SK-MEL-5 (cell line): ENCODE measurements at regions not wholly inside any gene's neighbourhood (a gene's known extent, or its start where the extent isn't known, plus 50 kb on each side); places are given as distances from the start of the nearest gene placed in this dataset.
"Not testable (repeated sequence)": the region's sequence is repeated elsewhere in the genome, so short reads cannot be mapped to it uniquely, and the experiment has no call there.

Source experiments
- DNase-seq: peaks from one replicate; pipeline ENCODE4 v3.0.0-alpha.2; 2016; ENCODE audit warnings: low read depth, low spot score
- in situ Hi-C: cut with HindIII; loops from 2 replicates; pipeline ENCODE4 v1.10.0; 2016; ENCODE audit warnings: low sequenced_read_pairs, high pct_unique_total_duplicates, low pct_unique_long_range_greater_than_20kb
- small RNA-seq, 2 experiments: library from RNA; depleted of rRNA; stranded (forward); fragments of <200 nt; gene quantifications; one replicate each; pipeline ENCODE3, GENCODE V24; 2014

GRCh38 chr6:79361074-79361473 lies 126.6 kb upstream of the HMGN3 start:
- in situ Hi-C loops: not testable (repeated sequence)

GRCh38 chr6:79353226-79353625 lies 118.7 kb upstream of the HMGN3 start:
- in situ Hi-C loops: no loop called here
- no peak for DNase-seq

More at GRCh38 chr6:79361074-79361473, 126.6 kb upstream of the HMGN3 start:
- DNase-seq: not testable (repeated sequence)

GRCh38 chr6:79338493-79338892 lies 104.0 kb upstream of the HMGN3 start:
- in situ Hi-C loops: no loop called here
- no peak for DNase-seq

GRCh38 chr6:79335133-79335674 lies 100.7 kb upstream of the HMGN3 start:
- in situ Hi-C loops: no loop called here

GRCh38 chr6:79334674-79335073 lies 100.2 kb upstream of the HMGN3 start:
- in situ Hi-C loops: no loop called here
- no peak for DNase-seq

More at GRCh38 chr6:79335133-79335674, 100.7 kb upstream of the HMGN3 start:
- no peak for DNase-seq

GRCh38 chr6:79330704-79331103 lies 96.2 kb upstream of the HMGN3 start:
- in situ Hi-C loops: no loop called here
- DNase-seq: no peak

- in situ Hi-C loops: no loop called here
- no peak for DNase-seq
These were observed 78.8 kb upstream of the HMGN3 start for GRCh38 chr6:79313254-79313653.

GRCh38 chr6:79307321-79308036 lies 73.0 kb upstream of the HMGN3 start:
- in situ Hi-C loops: no loop called here

GRCh38 chr6:79305020-79305419 lies 70.5 kb upstream of the HMGN3 start:
- no peak for DNase-seq
- in situ Hi-C loops: no loop called here

More at GRCh38 chr6:79307321-79308036, 73.0 kb upstream of the HMGN3 start:
- no peak for DNase-seq

- in situ Hi-C loops: no loop called here
These were observed 67.9 kb upstream of the HMGN3 start for GRCh38 chr6:79302341-79302740.

GRCh38 chr6:79301290-79301689 lies 66.8 kb upstream of the HMGN3 start:
- in situ Hi-C loops: no loop called here
- no peak for DNase-seq

More at GRCh38 chr6:79302341-79302740, 67.9 kb upstream of the HMGN3 start:
- DNase-seq: no peak

- in situ Hi-C loops: no loop called here
- no peak for DNase-seq
These were observed 61.7 kb upstream of the HMGN3 start for GRCh38 chr6:79296211-79296610.

Small RNA genes in the stretch of these regions (small RNA-seq; reads per million reads assigned to genes)
- gene AL078601.1 (0 reads per million in 2 experiments), gene RF00019 (0 reads per million in 2 experiments)
